ENCODE measurements at regions not wholly inside any gene's neighbourhood (a gene's known extent, or its start where the extent isn't known, plus 50 kb on each side); places are given as distances from the start of the nearest gene placed in this dataset.

- Mint-ChIP-seq H3K27me3 (ENCODE audit: insufficient read depth, unreplicated experiment) (peaks cover 4% of the 10 kb centered on the region), H3K36me3 (ENCODE audit: insufficient read depth, unreplicated experiment) (no peaks in the 10 kb centered on the region), H3K4me1 (ENCODE audit: low read depth, unreplicated experiment) (no peaks in the 10 kb centered on the region), H3K9me3 (ENCODE audit: unreplicated experiment) (no peaks in the 10 kb centered on the region), H3K27ac (ENCODE audit: unreplicated experiment) (no peak overlapping the region), H3K4me3 (ENCODE audit: unreplicated experiment) (no peak overlapping the region)
- TF ChIP-seq CTCF (IDR thresholded peaks at IDR 0.05; ENCODE audit: insufficient read depth in 1 of 2, low read depth in 1 of 2, low read length in 1 of 2, severe bottlenecking in 1 of 2, unreplicated experiment in 1 of 2), result no peak
- DNase-seq, result no peak
- intact Hi-C loops (cut with micrococcal nuclease; ENCODE audit: unreplicated experiment), result no loop called here
- ChIA-PET POLR2A (no interaction called here), CTCF (no interaction called here)
- Histone ChIP-seq H3K9me3 (no peaks in the 10 kb centered on the region), H3K36me3 (ENCODE audit: control insufficient read depth, insufficient read depth, low read length) (no peaks in the 10 kb centered on the region), H3K27me3 (replicated peaks; ENCODE audit: control insufficient read depth, insufficient read depth, low read length) (no peaks in the 10 kb centered on the region), H3K4me3 (ENCODE audit: low read depth, low read length) (no peak overlapping the region), H3K4me1 (no peaks in the 10 kb centered on the region)
- no TSS peak for BruUV-seq (replicated peaks)
These were observed 423.1 kb downstream of the CNTN6 start for GRCh38 chr3:1515882-1516281.

GRCh38 chr3:1527786-1528185, 435.0 kb downstream of the CNTN6 start:
- no TSS peak for BruUV-seq (replicated peaks)
- Mint-ChIP-seq H3K36me3 (ENCODE audit: insufficient read depth, unreplicated experiment) (no peaks in the 10 kb centered on the region), H3K4me1 (ENCODE audit: low read depth, unreplicated experiment) (no peaks in the 10 kb centered on the region), H3K27me3 (ENCODE audit: insufficient read depth, unreplicated experiment) (no peaks in the 10 kb centered on the region), H3K4me3 (ENCODE audit: unreplicated experiment) (no peak overlapping the region), H3K9me3 (ENCODE audit: unreplicated experiment) (no peaks in the 10 kb centered on the region), H3K27ac (ENCODE audit: unreplicated experiment) (no peak overlapping the region)
- no peak for TF ChIP-seq CTCF (IDR thresholded peaks at IDR 0.05; ENCODE audit: insufficient read depth in 1 of 2, low read depth in 1 of 2, low read length in 1 of 2, severe bottlenecking in 1 of 2, unreplicated experiment in 1 of 2)
- ChIA-PET POLR2A (no interaction called here), CTCF (no interaction called here)
- H3K27me3 ChIP-seq (replicated peaks; ENCODE audit: control insufficient read depth, insufficient read depth, low read length), result no peaks in the 10 kb centered on the region
- no peak for DNase-seq
- H3K4me3 ChIP-seq (ENCODE audit: low read depth, low read length), result no peak overlapping the region
- intact Hi-C loops (cut with micrococcal nuclease; ENCODE audit: unreplicated experiment), result no loop called here
- no peaks in the 10 kb centered on the region for H3K9me3 ChIP-seq
- no peaks in the 10 kb centered on the region for H3K36me3 ChIP-seq (ENCODE audit: control insufficient read depth, insufficient read depth, low read length)
- peaks cover 5% of the 10 kb centered on the region; the same call in 1 of the 2 replicates for H3K4me1 ChIP-seq

- H3K4me3 ChIP-seq (ENCODE audit: low read depth, low read length), result no peak overlapping the region
- no peak for TF ChIP-seq CTCF (IDR thresholded peaks at IDR 0.05; ENCODE audit: insufficient read depth in 1 of 2, low read depth in 1 of 2, low read length in 1 of 2, severe bottlenecking in 1 of 2, unreplicated experiment in 1 of 2)
- ChIA-PET POLR2A (no interaction called here), CTCF (no interaction called here)
- Mint-ChIP-seq H3K4me1 (ENCODE audit: low read depth, unreplicated experiment) (no peaks in the 10 kb centered on the region), H3K27me3 (ENCODE audit: insufficient read depth, unreplicated experiment) (no peaks in the 10 kb centered on the region), H3K36me3 (ENCODE audit: insufficient read depth, unreplicated experiment) (no peaks in the 10 kb centered on the region), H3K27ac (ENCODE audit: unreplicated experiment) (no peak overlapping the region), H3K4me3 (ENCODE audit: unreplicated experiment) (no peak overlapping the region), H3K9me3 (ENCODE audit: unreplicated experiment) (no peaks in the 10 kb centered on the region)
- BruUV-seq (replicated peaks), result no TSS peak
- no peaks in the 10 kb centered on the region for H3K36me3 ChIP-seq (ENCODE audit: control insufficient read depth, insufficient read depth, low read length)
- intact Hi-C loops (cut with micrococcal nuclease; ENCODE audit: unreplicated experiment), result no loop called here
- H3K9me3 ChIP-seq, result no peaks in the 10 kb centered on the region
- DNase-seq, result no peak
- peaks cover 5% of the 10 kb centered on the region; the same call in 1 of the 2 replicates for H3K4me1 ChIP-seq
- no peaks in the 10 kb centered on the region for H3K27me3 ChIP-seq (replicated peaks; ENCODE audit: control insufficient read depth, insufficient read depth, low read length)
These were observed 435.8 kb downstream of the CNTN6 start for GRCh38 chr3:1528621-1529020.
